H1 (cell line): ENCODE measurements at regions not wholly inside any gene's neighbourhood (a gene's known extent, or its start where the extent isn't known, plus 50 kb on each side); places are given as distances from the start of the nearest gene placed in this dataset.

ENCODE experiments used
- CTCF ChIA-PET: fragments of 300-600 bp; sonication (Branson Sonifier 250); formaldehyde crosslinking; loops from one replicate; lab custom pipeline; 2021; ENCODE audit not compliant: partially characterized antibody; lab: Charles Lee
- POLR2A ChIA-PET: fragments of 300-600 bp; sonication (Branson Sonifier 250); formaldehyde crosslinking; loops from one replicate; lab custom pipeline; 2021; ENCODE audit warnings: inconsistent platforms; ENCODE audit not compliant: partially characterized antibody; lab: Charles Lee
- DNase-seq, 2 experiments: peaks; one replicate each; pipeline versions ENCODE4 v3.0.0 to v3.0.0-alpha.2; 2010 to 2022; ENCODE audit warnings: low spot score in 2 of 2, low read depth in 1 of 2, mixed read lengths in 1 of 2
- FAIRE-seq: peaks from 2 replicates; lab custom pipeline; 2011; peaks lifted over from hg19 to GRCh38; lab: Jason Lieb, UNC
- H2AFZ ChIP-seq: 2 replicates; pipeline ENCODE4 v1.8.1; 2012; ENCODE audit warnings: low read length, inconsistent platforms
- H2AK5ac ChIP-seq: 2 replicates; pipeline ENCODE4 v1.6.1; 2013; ENCODE audit warnings: low read depth, low read length
- H2BK120ac ChIP-seq: replicated peaks from 2 replicates; pipeline ENCODE3; 2013; ENCODE audit warnings: low read depth, low read length, inconsistent platforms
- H2BK12ac ChIP-seq: 2 replicates; pipeline ENCODE4 v1.6.1; 2013; ENCODE audit warnings: low read depth, low read length
- H2BK15ac ChIP-seq: 2 replicates; pipeline ENCODE4 v1.6.1; 2013; ENCODE audit warnings: low read length
- H2BK20ac ChIP-seq: 2 replicates; pipeline ENCODE4 v1.6.1; 2013; ENCODE audit warnings: low read length
- H2BK5ac ChIP-seq: 2 replicates; pipeline ENCODE4 v1.6.1; 2013; ENCODE audit warnings: low read depth, low read length
- H3K14ac ChIP-seq: 2 replicates; pipeline ENCODE4 v1.6.1; 2013; ENCODE audit warnings: inconsistent platforms; ENCODE audit not compliant: insufficient read length
- H3K18ac ChIP-seq: 2 replicates; pipeline ENCODE4 v1.6.1; 2013; ENCODE audit warnings: low read length; ENCODE audit errors: extremely low read depth
- H3K23ac ChIP-seq: 2 replicates; pipeline ENCODE4 v1.6.1; 2013; ENCODE audit warnings: inconsistent platforms; ENCODE audit not compliant: insufficient read length
- H3K23me2 ChIP-seq: 2 replicates; pipeline ENCODE4 v1.6.1; 2013; ENCODE audit warnings: low read depth, low read length
- H3K27ac ChIP-seq: 2 replicates; pipeline ENCODE4 v1.6.1; 2011; ENCODE audit warnings: low read depth, low read length, inconsistent platforms
- H3K27me3 ChIP-seq, 4 experiments: replicated peaks in 1 of 4; 1 replicate in 1 of 4; 2 replicates in 3 of 4; pipeline versions ENCODE4 v1.6.1 to v1.8.1; 2011 to 2013; ENCODE audit warnings: low read length in 3 of 4, mild to moderate bottlenecking in 3 of 4, inconsistent platforms in 2 of 4, mixed read lengths in 2 of 4, moderate library complexity in 1 of 4; ENCODE audit not compliant: control insufficient read depth in 3 of 4, insufficient read depth in 3 of 4; ENCODE audit errors: extremely low read depth in 1 of 4
- H3K36me3 ChIP-seq, 4 experiments: 2 replicates each; pipeline versions ENCODE4 v1.6.1 to v1.8.1; 2011 to 2013; ENCODE audit warnings: mild to moderate bottlenecking in 4 of 4, low read length in 3 of 4, moderate library complexity in 2 of 4, control low read depth in 1 of 4, inconsistent platforms in 1 of 4; ENCODE audit not compliant: insufficient read depth in 4 of 4, control insufficient read depth in 2 of 4
- H3K4ac ChIP-seq: replicated peaks from 2 replicates; pipeline ENCODE3; 2013; ENCODE audit warnings: low read length, low read depth, mixed read lengths, inconsistent platforms; ENCODE audit not compliant: insufficient read length
- H3K4me1 ChIP-seq, 4 experiments: replicated peaks in 1 of 4; 1 replicate in 1 of 4; 2 replicates in 3 of 4; pipeline versions ENCODE4 v1.6.1 to v1.8.1; 2011 to 2013; ENCODE audit warnings: low read length in 3 of 4, inconsistent platforms in 2 of 4, mixed read lengths in 1 of 4; ENCODE audit not compliant: insufficient read depth in 4 of 4, control insufficient read depth in 3 of 4
- H3K4me2 ChIP-seq, 2 experiments: 2 replicates each; pipeline versions ENCODE4 v1.6.1 to v1.8.1; 2011 to 2013; ENCODE audit warnings: low read depth in 2 of 2, low read length in 2 of 2, control low read depth in 1 of 2, inconsistent platforms in 1 of 2, mild to moderate bottlenecking in 1 of 2; ENCODE audit not compliant: insufficient read depth in 1 of 2
- H3K4me3 ChIP-seq, 4 experiments: fragments of 200-600, 300-600 bp in 1 of 4; sonication (generic), shearing (Covaris generic), sonication (Bioruptor Twin) in 1 of 4; 2 replicates each; pipeline versions ENCODE4 v1.5.1 to v1.8.1; 2011 to 2016; ENCODE audit warnings: low read length in 4 of 4, low read depth in 3 of 4, control low read depth in 2 of 4, inconsistent platforms in 2 of 4, mild to moderate bottlenecking in 2 of 4, mixed read lengths in 1 of 4, moderate library complexity in 1 of 4; ENCODE audit not compliant: insufficient read depth in 2 of 4; ENCODE audit errors: extremely low read depth in 1 of 4
- H3K56ac ChIP-seq: replicated peaks from 2 replicates; pipeline ENCODE3; 2013; ENCODE audit warnings: low read depth, mild to moderate bottlenecking, mixed read lengths, low read length, inconsistent platforms; ENCODE audit not compliant: insufficient read length
- H3K79me1 ChIP-seq: 2 replicates; pipeline ENCODE4 v1.6.1; 2013; ENCODE audit warnings: low read depth, low read length, control low read depth
- H3K79me2 ChIP-seq, 2 experiments: 2 replicates each; pipeline versions ENCODE4 v1.6.1 to v1.8.1; 2012 to 2013; ENCODE audit warnings: low read length in 2 of 2, mild to moderate bottlenecking in 2 of 2, inconsistent platforms in 1 of 2; ENCODE audit not compliant: insufficient read depth in 2 of 2, control insufficient read depth in 1 of 2
- H3K9ac ChIP-seq, 4 experiments: replicated peaks in 1 of 4; 1 replicate in 1 of 4; 2 replicates in 3 of 4; pipeline versions ENCODE4 v1.6.1 to v1.8.1; 2011 to 2013; ENCODE audit warnings: low read depth in 3 of 4, low read length in 3 of 4, control low read depth in 2 of 4, mild to moderate bottlenecking in 2 of 4, moderate library complexity in 2 of 4, inconsistent platforms in 1 of 4; ENCODE audit errors: extremely low read depth in 1 of 4
- H3K9me3 ChIP-seq, 2 experiments: 2 replicates each; pipeline versions ENCODE4 v1.6.1 to v1.8.1; 2012 to 2013; ENCODE audit warnings: mild to moderate bottlenecking in 2 of 2, moderate library complexity in 2 of 2, control low read depth in 1 of 2, inconsistent platforms in 1 of 2, low read depth in 1 of 2, low read length in 1 of 2, mixed read lengths in 1 of 2; ENCODE audit not compliant: insufficient read depth in 2 of 2
- H4K20me1 ChIP-seq, 2 experiments: replicated peaks in 1 of 2; 2 replicates each; pipeline versions ENCODE3 to v1.8.1; 2011 to 2013; ENCODE audit warnings: inconsistent platforms in 2 of 2, low read length in 2 of 2, mild to moderate bottlenecking in 1 of 2; ENCODE audit not compliant: insufficient read depth in 2 of 2, control insufficient read depth in 1 of 2
- H4K5ac ChIP-seq: 2 replicates; pipeline ENCODE4 v1.6.1; 2013; ENCODE audit warnings: low read length, low read depth, mixed read lengths, inconsistent platforms; ENCODE audit not compliant: insufficient read length
- H4K8ac ChIP-seq: 2 replicates; pipeline ENCODE4 v1.8.0; 2013; ENCODE audit warnings: mild to moderate bottlenecking, moderate library complexity, low read length, inconsistent platforms; ENCODE audit not compliant: insufficient read depth; ENCODE audit errors: extremely low read depth
- H4K91ac ChIP-seq: replicated peaks from 2 replicates; pipeline ENCODE3; 2013; ENCODE audit warnings: low read length, mixed read lengths, inconsistent platforms; ENCODE audit not compliant: insufficient read length
- ATF2 ChIP-seq: IDR thresholded peaks from 2 replicates; pipeline ENCODE4 v1.6.1; 2012; ENCODE audit warnings: low read length, inconsistent platforms
- EZH2 ChIP-seq: fragments of 200-600 bp; sonication (generic); IDR thresholded peaks from 2 replicates; pipeline ENCODE4 v1.7.1; 2012; ENCODE audit warnings: low read depth, mild to moderate bottlenecking, moderate library complexity, low read length, inconsistent platforms; ENCODE audit not compliant: severe bottlenecking
- MAX ChIP-seq: IDR thresholded peaks from 2 replicates; pipeline ENCODE4 v1.6.1; 2012; ENCODE audit warnings: inconsistent platforms
- POLR2AphosphoS5 ChIP-seq: IDR thresholded peaks from 2 replicates; pipeline ENCODE4 v1.6.1; 2011; ENCODE audit warnings: low read depth, low read length
- SIN3A ChIP-seq, 2 experiments: IDR thresholded peaks in 1 of 2; conservative IDR thresholded peaks in 1 of 2; 2 replicates each; pipeline ENCODE4 v1.6.1; 2011 to 2012; ENCODE audit warnings: low read length in 2 of 2, improper control_type of control experiment in 1 of 2, low read depth in 1 of 2, mild to moderate bottlenecking in 1 of 2
- TCF12 ChIP-seq: IDR thresholded peaks from 2 replicates; pipeline ENCODE4 v1.6.1; 2011; ENCODE audit warnings: low read depth, mild to moderate bottlenecking, low read length
- WGBS, 2 experiments: shearing (Covaris generic) in 1 of 2; methylation state at CpG; one replicate each; pipeline versions ENCODE4 v1.1.6 to v1.1.7; 2013 to 2015; ENCODE audit warnings: low lambda C conversion rate in 2 of 2, mixed read lengths in 2 of 2, inconsistent platforms in 1 of 2, low coverage in 1 of 2, missing lambda C conversion rate in 1 of 2; ENCODE audit not compliant: insufficient replicate concordance in 2 of 2, insufficient coverage in 1 of 2, insufficient read length in 1 of 2; ENCODE audit errors: extremely low coverage in 1 of 2, missing lambda C conversion rate in 1 of 2; 5-methylcytosine and 5-hydroxymethylcytosine counted together

- FAIRE-seq (no peak), DNase-seq (no peak)
- Histone ChIP-seq H3K27me3 (no peaks in the 10 kb centered on the region; a peak in 1 of 7 replicates), H3K36me3 (no peaks in the 10 kb centered on the region), H3K56ac (no peak overlapping the region), H2BK12ac (no peak overlapping the region), H3K14ac (no peak overlapping the region), H3K4ac (no peak overlapping the region), H3K23me2 (peaks cover 2% of the 10 kb centered on the region; the same call in 1 of the 2 replicates), H3K4me2 (no peak overlapping the region), H3K23ac (no peak overlapping the region), H3K79me2 (no peaks in the 10 kb centered on the region), H2BK20ac (no peak overlapping the region), H3K18ac (no peak overlapping the region), H3K9me3 (no peaks in the 10 kb centered on the region), H4K5ac (no peak overlapping the region), H2BK15ac (no peak overlapping the region), H3K4me3 (no peak overlapping the region), H3K4me1 (no peaks in the 10 kb centered on the region; a peak in 1 of 7 replicates), H2BK120ac (no peak overlapping the region), H4K20me1 (no peaks in the 10 kb centered on the region), H3K9ac (no peak overlapping the region), H4K8ac (no peak overlapping the region), H2AFZ (no peak overlapping the region), H2AK5ac (no peak overlapping the region; the same call in 1 of the 2 replicates), H4K91ac (no peak overlapping the region), H3K79me1 (no peaks in the 10 kb centered on the region), H2BK5ac (no peak overlapping the region), H3K27ac (no peak overlapping the region)
- ChIA-PET CTCF (interaction anchor here (0.6 to 1.1 kb wide), 4 partner anchors 11 to 145 kb away, joined by 3 read pairs; no protein-coding TSS in a partner anchor), POLR2A (no interaction called here)
- TF ChIP-seq TCF12 (no peak), SIN3A (conservative IDR thresholded peaks at IDR 0.05 in 1 of 2, IDR thresholded peaks at IDR 0.05 in 1 of 2; ENCODE audit: low read depth in 1 of 2, low read length in 2 of 2) (no peak), ATF2 (no peak), MAX (no peak), EZH2 (no peak), POLR2AphosphoS5 (no peak)
- 64% methylated on average over 3 of the region's 3 CpGs; no CpG with 5 or more reads in 1 of the 2 experiments for WGBS, 2 experiments
Observed at GRCh38 chr6:4370066-4370465, 234.7 kb upstream of the ECI2 start.
